Gastrocnemius medialis (tissue), 4 donors: ENCODE measurements at regions not wholly inside any gene's neighbourhood (a gene's known extent, or its start where the extent isn't known, plus 50 kb on each side); places are given as distances from the start of the nearest gene placed in this dataset.

Experiments
- POLR2A ChIP-seq, 2 donors: fragments of 450-650 bp; IDR thresholded peaks; one replicate each; pipeline ENCODE4 v1.6.1; 2017; ENCODE audit warnings: antibody characterized with exemption in 2 of 2, mild to moderate bottlenecking in 2 of 2, moderate library complexity in 2 of 2
- TF ChIP-seq, protein P1 (sequence below), 5 experiments: fragments of 450-650 bp in 3 of 5; fragments of 200-600 bp in 2 of 5; sonication (generic) in 2 of 5; IDR thresholded peaks in 4 of 5; conservative IDR thresholded peaks in 1 of 5; 1 replicate in 4 of 5; 2 replicates in 1 of 5; pipeline ENCODE4 v1.5.1; 2016 to 2019; ENCODE audit warnings: antibody characterized with exemption in 5 of 5, mild to moderate bottlenecking in 3 of 5, moderate library complexity in 3 of 5

DNA sequence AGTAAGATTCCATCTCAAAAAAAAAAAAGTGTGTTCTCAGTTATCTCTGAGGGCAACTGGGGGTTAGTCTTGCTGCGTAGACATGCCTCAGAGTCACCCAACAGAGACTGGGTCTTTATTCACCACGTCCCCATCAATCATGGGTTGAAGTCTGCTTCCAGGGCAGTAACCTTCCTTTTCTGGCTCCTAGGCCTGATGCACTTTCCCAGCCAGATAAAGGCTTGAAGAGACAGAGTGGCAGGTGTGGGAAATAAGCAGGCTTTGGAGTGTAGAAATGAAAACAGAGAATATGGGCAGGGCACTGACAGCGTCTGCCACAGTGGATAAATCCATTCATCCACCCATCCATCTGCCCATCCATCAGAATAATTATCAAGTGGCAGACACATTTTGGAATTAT, 134.1 kb upstream of the LGALSL start:
- TF ChIP-seq, protein P1, sequence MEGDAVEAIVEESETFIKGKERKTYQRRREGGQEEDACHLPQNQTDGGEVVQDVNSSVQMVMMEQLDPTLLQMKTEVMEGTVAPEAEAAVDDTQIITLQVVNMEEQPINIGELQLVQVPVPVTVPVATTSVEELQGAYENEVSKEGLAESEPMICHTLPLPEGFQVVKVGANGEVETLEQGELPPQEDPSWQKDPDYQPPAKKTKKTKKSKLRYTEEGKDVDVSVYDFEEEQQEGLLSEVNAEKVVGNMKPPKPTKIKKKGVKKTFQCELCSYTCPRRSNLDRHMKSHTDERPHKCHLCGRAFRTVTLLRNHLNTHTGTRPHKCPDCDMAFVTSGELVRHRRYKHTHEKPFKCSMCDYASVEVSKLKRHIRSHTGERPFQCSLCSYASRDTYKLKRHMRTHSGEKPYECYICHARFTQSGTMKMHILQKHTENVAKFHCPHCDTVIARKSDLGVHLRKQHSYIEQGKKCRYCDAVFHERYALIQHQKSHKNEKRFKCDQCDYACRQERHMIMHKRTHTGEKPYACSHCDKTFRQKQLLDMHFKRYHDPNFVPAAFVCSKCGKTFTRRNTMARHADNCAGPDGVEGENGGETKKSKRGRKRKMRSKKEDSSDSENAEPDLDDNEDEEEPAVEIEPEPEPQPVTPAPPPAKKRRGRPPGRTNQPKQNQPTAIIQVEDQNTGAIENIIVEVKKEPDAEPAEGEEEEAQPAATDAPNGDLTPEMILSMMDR (IDR thresholded peaks at IDR 0.05 in 4 of 5, conservative IDR thresholded peaks at IDR 0.05 in 1 of 5), result no peak
- TF ChIP-seq POLR2A (IDR thresholded peaks at IDR 0.05), result no peak
